HG03571 (cell line): ENCODE measurements at regions not wholly inside any gene's neighbourhood (a gene's known extent, or its start where the extent isn't known, plus 50 kb on each side); places are given as distances from the start of the nearest gene placed in this dataset.
"Not testable (repeated sequence)": the region's sequence is repeated elsewhere in the genome, so short reads cannot be mapped to it uniquely, and the experiment has no call there.

Source experiments
- ATAC-seq: cut with Tn5 transposase; IDR thresholded peaks from one replicate; pipeline ENCODE4 v1.9.1; 2021; ENCODE audit not compliant: unreplicated experiment

DNA sequence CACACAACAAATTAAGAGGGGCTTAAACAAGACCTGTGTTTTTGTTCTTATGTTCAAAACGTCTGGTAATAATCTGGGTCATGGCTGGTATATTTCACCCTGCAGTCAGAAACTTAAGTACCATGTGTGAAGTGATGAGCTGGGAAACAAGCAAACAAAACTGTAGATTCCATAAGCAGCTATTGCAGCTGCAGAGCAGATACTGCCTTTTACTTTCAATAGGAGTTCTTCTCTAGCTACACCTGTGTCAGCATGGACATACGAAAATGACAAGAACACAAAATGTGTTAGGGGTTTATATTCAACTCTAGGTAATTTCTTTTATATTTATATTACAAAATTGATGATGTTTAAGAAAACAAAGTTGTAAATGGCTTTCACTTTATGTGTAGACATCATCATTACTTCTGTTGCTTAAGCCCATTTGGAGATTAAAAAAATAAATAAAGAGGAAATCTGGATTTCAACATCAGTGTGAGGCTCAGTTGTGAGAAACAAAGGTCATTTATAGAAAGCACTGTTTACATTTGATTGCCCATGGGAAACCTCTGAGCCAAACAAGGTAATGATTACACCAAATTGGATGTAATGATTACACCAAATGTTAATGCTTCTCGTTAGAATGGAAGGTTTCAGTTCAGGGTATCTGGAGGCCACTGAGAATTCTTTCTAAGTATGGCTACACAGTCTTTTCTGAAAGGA, 451.0 kb upstream of the SLC10A2 start:
- ATAC-seq, result peak; percentile 96

DNA sequence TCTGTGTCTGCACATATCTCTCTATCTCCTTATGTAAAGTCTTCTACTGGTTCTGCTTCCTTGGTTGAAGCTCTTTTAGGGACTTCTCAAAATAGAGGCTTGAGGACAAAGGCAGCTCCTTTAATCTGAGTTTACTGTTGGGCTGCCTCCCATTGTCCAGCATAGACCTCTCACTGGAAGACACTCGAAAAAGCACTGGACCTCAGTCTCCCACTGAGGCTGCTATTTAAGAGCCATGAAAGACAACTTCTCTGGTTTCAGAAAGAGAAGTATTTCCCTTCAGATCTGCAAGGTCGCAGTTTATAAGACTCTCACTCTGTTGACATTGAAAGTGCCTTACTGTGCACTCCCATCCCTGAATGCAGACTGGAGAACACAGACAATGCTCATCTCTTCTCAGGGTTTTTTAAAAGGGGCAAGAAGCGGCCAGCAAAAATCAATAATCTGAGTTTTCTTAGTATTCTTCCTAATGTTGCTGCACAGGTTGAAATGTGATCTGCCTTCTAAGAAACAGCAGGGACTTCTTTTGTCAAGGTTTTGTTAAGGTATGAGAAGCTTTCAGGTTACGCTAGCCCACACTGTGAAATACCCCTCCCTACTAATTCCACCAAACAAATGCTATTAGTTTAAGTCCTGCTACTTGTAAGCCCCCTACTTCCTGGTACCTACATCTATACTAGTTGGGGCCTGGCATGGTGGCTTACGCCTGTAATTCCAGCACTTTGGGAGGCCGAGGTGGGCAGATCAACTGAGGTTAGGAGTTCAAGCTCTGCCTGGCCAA, 450.0 kb upstream of the SLC10A2 start:
- no peak for ATAC-seq

DNA sequence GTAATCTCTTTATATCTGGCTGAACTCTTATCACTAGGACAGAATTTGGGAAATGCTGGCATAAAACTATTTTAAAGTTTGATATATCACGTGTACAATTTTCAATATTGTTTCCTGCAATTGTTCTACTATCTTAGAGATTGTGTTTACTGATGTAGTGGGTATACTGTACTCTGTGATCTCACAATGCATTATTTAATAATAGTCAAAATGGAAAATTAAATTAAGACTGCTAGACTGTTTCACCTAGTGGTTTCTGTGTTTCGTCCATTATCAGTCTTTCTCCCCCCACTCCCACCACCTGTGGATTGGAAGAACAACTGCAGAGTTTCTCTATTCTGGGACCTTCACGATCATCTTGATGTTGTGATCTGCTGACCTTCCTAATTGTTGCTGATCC, 449.2 kb upstream of the SLC10A2 start:
- no peak for ATAC-seq

DNA sequence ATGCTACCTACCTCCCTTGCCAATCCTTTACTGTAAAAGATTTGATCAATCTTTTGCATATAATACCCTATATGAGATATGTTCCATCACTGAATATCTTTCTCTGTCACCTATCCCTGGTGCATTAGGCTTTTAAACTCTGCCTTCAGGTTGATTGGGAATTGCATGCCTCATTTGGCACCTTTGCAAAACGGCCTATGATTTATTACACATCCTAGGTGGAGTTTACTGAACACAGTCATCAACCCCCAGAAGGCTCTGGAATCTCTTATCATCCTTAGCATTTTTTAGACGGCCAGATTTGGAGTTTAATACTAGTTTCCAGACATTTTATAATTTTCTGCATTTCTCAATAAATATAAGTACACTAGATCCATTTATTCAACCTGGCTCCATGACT, 448.4 kb upstream of the SLC10A2 start:
- ATAC-seq, result no peak

DNA sequence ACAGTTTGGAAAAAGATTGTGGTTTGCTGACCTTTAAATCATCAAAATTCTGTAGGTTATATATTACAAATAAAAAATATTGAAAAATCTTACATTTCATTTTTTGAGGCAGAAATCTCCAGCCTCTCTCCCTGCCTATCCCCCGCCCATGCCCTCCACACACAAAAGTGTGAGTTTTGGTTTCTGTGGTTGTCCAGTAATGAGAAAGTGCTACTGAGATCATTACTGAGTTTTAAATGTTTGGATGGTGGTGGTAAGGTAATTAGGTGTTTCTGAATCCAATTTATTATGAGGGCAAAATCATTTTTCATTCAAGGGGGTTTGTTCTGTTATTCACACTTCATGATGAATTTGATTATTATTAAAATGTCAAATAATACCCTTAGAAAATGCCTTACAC, 448.0 kb upstream of the SLC10A2 start:
- ATAC-seq, result no peak

DNA sequence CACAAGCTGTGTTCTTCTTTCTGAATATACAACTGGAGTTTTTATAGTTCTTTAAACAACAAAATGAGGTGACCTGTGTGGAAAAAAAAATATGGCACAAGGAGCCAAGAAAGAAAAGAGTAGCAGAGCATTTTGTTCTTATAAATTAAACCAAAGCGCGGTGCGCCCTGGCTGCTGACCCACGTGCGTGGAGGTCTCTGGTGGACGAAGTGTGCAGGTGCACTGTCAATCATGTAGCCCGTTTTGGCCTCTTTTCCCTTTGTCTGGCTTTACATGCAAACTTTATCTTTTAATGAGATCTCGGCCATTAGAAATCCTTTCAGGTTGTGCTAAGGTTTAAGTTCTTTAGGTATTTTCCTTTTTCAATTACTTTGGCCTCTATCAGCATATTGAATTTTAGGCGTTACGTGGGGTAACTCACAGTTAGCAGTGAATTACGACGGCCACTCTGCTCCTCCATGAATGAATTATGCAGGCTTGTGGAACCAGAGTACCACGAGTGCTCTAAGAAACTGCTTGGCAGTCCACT, 443.9 kb upstream of the SLC10A2 start:
- no peak for ATAC-seq

DNA sequence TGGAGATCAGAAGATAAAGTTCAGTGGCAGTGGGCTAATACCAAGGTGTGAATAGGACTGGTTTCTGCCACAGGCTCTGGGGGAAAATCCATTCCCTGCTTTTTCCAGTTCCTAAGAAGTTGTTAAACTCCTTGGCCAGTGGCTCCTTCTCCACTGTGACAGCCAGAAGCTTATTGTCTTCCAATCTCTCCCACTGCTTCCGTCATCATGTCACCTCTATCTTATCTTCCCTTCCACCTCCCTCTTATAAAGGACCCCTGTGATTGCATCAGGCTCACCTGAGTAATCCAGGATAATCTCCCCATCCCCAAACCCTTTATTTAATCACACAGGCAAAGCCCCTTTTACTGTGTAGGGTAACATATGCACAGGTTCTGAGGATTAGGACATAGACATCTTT, 431.2 kb upstream of the SLC10A2 start:
- no peak for ATAC-seq

DNA sequence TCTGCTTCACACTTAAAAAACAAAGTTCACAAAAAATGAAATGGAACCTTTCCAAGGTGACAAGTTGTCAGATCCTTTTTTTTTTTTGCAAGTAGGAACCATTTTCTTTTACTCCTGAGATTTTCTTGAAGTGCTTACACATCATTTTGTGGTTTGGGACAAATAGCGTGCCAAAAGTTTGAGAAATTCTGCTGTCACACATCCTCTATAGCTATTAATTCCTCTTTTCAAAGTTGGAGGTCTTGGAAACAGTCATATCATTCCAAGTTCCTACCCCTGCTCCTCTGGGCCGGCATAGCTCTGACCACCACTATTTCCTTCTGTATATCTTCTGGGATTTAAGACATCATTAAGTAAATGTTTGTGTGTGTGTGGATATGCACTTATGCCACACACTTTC, 421.6 kb upstream of the SLC10A2 start:
- ATAC-seq, result no peak

DNA sequence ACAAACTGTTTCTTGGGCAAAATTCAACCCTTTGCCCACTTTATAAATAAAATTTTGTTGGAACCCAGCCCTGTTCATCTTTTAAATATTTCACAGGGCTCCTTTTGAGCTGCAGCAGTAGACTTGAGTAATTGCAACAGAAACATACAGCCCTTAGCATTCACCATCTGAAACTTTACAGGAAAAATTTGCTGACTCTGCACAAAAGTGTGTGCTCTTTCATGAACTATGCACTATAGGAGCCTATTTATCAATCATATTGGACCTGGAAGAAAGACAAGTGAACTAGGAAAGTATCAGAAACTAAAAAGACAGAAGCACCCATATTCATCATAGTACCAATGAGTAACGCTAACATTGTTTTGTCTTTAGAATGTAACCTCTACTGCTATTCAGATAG, 406.9 kb upstream of the SLC10A2 start:
- ATAC-seq, result no peak

DNA sequence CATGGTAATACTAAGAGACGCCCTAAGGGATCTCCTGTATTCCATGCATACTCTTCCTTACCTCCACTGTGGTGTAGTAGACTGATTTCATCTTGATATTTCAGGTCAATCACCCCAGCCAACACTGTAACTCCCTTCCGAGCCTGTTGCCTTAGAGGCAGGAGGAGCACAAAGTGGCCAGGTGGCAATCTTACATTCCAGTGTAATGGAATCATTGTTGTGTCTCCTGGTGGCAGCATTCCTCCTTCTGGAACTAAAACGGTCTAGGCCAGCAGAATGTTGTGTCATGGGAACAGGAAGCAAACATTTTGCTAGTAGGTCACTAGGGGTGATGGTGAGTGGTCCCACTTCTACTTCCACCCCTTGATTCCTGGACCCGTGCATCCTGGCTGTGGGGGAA, 405.7 kb upstream of the SLC10A2 start:
- no peak for ATAC-seq

DNA sequence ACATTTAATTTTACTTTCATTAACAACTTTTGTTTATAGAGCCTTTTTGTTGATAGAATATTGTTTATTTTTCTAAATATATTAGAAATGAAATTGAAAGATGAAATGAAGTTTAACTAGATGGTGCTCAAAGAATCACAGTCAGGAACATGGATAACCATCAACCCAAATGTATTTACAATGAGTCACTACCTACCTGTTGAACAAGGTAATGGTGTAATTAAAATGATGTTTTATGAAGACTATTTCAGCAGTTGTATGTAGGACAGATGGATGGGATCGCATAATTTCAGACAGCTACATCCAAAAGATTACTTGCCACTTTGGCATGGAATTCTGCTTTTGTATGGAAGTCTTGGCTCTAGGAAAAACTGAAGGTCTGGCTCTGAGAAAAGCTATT, 403.6 kb upstream of the SLC10A2 start:
- no peak for ATAC-seq

DNA sequence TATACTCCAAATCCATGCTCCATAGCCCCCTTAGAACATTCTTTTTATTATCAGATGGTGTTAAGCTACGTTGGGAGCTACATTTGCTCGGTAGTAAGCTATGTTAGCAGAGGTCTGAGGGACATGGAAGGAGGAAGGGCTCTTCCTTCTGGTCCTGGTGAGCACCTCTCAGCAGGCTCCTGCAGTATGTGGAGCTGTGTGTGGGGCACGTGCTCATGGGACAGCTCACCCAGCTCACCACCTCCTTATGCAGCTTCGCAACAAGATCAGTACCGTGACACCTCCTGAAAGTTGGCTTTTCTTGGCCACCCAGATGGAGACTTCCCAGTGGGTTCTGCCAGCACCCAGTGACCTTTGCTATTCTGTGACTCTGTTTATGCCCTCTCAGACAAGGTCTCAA, 400.5 kb upstream of the SLC10A2 start:
- no peak for ATAC-seq

DNA sequence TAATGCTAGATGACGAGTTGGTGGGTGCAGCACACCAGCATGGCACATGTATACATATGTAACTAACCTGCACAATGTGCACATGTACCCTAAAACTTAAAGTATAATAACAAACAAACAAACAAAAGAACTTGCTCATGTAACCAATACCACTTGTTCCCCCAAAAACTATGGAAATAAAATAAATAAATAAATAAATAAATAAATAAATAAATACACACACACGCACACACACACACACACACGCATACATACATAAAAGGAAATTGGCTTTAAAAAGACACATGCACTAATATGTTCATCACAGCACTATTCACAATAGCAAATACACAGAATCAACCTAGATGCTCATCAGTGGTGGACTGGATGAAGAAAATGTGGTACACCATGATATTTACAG, 394.0 kb upstream of the SLC10A2 start:
- not testable (repeated sequence) for ATAC-seq

DNA sequence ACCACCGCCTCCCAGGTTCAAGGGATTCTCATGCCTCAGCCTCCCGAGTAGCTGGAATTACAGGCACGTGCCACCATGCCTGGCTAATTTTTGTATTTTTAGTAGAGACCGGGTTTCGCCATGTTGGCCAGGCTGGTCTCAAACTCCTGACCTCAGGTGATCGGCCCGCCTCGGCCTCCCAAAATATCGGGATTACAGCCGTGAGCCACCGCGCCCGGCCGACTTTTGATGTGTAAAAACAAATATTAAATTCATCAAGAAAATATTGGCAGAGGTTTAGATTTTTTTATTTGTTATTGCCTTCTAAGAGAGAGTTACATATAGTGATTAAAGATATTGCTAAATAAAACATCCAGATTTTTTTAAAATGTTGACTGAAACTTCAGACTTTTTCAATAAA, 390.8 kb upstream of the SLC10A2 start:
- not testable (repeated sequence) for ATAC-seq

DNA sequence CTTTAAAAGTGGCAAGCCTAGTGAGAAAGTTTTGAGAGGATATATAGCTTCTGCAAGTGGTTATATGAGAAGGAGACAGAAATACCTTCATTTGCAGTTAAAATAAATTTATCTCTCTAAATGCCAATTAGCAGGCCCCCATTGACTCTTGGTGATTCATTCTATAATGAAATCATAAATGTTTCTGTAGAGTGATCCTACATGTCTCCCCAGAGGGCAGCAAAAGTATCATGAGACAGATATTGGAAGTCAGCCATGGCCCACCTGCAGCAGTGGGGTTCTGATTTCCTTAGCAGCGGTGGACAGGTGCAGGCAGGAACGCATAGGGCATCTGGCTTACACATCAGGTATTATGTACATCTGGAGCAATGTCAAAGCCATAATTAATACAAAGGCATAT, 385.4 kb upstream of the SLC10A2 start:
- no peak for ATAC-seq

DNA sequence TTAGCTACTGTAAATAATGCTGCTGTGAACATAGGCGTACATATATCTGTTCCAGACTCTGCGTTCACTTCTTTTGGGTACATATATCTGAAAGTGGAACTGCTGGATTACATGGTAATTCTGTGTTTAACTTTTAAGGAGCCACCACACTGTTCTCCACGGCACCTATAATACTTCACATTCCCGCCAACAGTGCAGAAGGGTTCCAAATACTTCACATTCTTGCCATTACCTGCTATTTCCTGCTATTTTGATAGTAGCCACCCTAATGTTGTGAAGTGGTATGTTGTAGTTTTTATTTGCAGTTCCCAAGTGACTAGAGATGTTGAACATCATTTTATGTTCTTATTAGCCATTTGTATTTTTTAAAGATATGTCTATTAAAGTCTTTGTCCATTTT, 377.4 kb upstream of the SLC10A2 start:
- ATAC-seq, result no peak

DNA sequence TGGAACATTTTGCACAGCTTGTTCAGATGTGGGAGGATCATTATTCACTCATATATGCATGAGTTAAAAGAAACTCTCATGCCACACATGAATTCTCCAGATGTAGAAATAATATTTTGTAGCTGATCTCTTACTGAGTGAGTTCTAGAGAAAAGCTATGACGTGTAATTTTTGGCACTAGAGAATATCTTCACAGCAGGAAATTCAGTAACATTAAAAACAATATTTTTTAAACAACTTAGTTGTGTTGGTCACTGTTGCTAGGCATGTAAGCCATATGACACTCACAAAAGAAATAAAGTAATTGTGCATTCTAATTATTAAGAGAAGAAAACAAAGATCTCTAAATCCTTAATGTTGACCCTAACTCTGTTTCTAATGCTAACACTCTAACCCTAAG, 371.4 kb upstream of the SLC10A2 start:
- no peak for ATAC-seq

DNA sequence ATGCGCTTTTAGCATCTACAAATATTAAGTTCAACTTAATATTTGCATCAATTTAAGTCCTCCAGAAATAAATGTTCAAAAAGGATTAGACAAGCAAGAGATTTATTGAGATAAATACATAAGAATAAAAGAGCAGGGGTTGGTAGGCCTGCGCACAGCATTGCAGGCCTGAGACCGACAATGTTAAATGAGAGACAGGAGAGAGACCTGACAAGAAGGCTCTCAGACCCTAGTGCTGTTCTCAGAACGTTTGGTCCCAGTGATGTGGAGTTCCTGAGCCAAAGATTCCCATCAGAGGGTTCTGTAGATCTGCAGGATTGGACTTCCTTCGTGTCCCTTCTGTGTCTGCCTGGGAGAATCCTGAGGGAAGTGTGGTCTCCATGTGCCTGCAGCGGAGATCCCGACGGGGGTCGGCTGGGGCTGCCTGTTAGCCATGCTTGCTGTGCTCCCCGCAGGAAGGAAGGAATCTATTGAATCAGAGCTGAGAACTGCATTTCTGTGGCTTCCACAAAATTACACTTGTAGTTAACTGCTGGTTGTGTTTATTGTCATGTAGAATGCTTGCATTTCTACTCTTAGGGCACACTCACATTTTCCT, 369.9 kb upstream of the SLC10A2 start:
- ATAC-seq, result no peak

DNA sequence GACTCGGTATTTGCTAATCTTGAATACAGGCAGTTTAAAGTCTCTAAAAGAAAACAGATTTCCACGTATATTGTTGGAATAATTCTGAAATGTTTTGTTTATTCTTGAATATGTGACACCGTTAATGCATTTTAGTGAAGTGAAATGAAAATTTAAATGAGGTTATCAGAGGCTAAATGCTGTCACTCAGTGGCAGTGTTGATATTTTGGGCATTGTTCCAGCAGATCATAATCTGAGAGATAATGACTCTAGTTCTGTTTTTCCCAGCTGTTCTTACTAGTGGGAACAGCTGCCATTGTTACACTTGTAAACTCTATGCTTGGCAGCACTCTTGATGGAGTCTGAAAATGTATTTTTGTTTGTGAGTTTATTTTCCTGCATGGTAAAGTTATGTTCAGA, 365.6 kb upstream of the SLC10A2 start:
- ATAC-seq, result no peak

DNA sequence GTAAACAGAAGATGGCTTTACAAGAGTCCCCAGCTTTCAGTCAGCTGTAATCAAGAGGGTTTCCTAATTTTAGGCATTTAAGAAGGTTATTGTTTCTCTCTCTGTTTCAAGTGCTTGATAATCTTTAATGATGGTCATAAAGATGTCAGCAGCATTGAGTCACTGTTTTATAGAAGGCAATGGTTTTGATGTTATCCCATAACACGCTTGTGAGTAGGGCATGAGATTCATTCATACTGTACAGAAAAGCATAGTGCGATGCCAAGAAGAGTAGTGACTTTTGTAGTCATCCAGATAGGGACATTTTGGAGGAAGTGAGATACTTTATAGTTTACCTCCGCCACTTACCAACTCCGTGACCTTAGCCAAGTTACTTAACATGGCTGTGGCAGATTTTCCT, 364.2 kb upstream of the SLC10A2 start:
- no peak for ATAC-seq

DNA sequence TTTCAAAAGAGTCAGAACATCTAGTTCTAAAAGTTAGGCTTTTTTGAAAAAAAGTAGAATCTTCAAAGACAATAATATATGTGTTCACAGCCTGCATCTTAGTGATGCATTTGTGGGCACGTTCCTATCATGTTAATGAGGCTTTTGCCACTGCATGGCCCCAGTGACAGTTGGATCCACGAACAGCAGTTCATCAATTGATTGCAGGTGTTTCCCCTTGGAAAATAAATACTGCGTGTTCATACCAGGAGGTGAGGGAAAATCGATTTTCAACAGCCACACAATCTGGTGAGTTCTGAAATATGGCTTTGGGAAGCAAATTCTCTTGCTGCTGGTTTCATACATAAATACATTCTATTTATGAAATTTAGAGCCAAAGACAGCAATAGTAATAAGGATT, 343.8 kb upstream of the SLC10A2 start:
- ATAC-seq, result no peak

DNA sequence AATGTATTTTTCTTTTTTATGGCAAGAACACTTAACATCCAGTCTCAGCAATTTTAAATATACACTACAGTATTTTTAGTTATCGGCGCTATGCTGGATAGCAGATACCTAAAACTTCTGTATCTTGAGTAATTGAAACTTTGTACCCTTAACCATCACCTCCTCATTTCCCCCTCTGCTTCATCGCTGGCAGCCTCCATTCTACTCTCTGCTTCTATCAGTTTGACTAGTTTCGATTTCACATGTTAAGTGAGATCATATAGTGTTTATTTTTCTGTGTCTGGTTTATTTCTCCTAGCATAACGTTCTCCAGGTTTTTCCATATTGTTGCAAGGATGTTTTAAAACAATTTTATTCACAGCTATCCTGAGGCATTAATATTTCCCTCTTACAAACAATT, 340.8 kb upstream of the SLC10A2 start:
- no peak for ATAC-seq
